HG03342 (cell line): ENCODE measurements at regions not wholly inside any gene's neighbourhood (a gene's known extent, or its start where the extent isn't known, plus 50 kb on each side); places are given as distances from the start of the nearest gene placed in this dataset.
"Not testable (repeated sequence)": the region's sequence is repeated elsewhere in the genome, so short reads cannot be mapped to it uniquely, and the experiment has no call there.

Experiments used
- ATAC-seq: cut with Tn5 transposase; IDR thresholded peaks from one replicate; pipeline ENCODE4 v1.9.1; 2021; ENCODE audit warnings: mild to moderate bottlenecking, moderate library complexity; ENCODE audit not compliant: unreplicated experiment

DNA sequence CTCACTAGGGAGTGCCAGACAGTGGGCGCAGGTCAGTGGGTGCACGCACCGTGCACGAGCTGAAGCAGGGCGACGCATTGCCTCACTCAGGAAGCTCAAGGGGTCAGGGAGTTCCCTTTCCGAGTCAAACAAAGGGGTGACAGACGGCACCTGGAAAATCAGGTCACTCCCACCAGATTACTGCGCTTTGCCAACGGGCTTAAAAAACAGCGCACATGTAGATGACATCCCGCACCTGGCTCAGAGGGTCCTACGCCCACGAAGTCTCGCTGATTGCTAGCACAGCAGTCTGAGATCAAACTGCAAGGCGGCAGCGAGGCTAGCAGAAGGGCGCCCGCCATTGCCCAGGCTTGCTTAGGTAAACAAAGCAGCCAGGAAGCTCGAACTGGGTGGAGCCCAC is 428.5 kb upstream of the SLC39A10 start:
- ATAC-seq = not testable (repeated sequence)

DNA sequence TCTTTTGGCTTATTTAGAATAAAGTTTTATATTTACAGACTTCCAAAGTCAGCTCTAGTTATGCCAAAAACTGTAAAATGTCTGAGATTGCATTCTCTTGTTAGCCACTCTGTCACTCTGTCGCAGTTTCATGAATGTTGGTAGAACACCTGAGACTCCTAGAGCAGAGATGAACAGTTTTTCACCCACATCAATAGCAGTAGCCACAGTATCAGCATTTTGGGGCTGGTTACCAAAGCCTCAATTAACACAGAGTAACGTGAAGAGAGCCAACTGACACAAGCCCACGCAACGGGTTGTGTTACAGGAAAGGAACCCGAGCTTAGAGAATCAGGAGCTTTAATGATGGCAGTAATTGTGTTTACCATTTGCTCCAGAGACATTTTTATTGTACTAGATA is 443.0 kb upstream of the SLC39A10 start:
- ATAC-seq = no peak

DNA sequence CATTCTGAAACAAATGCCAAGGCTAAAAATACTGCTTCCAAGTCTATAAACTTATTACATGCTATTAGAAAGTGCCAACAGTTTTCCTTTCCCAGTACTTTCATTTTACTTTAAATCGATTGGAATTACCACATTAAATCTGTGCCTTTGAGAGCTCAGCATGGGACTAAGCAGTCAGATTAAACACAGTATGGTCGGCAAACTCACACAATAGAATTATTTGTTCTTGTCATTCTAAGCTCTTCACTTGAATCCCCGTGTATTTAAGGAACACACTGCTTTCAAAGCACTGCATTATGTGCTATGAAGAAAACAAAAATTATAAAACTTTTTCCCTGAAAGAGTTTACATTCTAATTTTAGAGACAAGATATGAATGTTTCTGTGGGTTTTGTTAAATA is 444.4 kb upstream of the SLC39A10 start:
- ATAC-seq = no peak

DNA sequence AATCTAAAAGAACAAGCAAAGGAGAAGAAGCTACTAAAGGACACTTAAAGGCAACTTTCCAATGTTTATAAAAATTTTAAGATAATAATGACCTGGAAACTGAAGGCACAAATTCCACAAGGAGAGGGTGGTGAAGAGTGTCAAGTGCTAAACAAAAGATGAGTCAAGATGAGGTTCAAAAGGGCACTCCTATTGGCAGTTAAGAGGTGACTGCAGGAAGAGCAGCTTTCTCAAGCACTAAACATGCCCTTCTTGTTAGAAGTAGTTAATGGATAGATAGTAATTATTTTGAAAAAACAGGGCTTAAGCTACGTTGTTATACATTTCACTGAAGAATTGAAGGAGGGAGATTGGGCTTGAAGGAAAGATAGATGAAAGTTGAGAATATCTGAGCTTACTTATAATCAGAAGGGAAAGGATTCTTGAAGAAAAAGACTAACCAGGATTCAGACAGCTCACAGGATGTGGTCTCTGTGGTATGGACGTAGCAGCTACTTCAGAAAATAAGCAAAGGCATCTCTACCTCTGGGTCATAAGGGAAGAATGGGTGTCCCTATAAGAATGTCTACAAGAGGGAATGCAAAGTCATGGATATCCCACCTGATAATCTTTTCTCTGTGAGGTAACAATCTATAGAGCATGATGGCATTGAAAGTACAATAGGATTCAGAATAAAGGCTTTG is 454.7 kb upstream of the SLC39A10 start:
- no peak for ATAC-seq

DNA sequence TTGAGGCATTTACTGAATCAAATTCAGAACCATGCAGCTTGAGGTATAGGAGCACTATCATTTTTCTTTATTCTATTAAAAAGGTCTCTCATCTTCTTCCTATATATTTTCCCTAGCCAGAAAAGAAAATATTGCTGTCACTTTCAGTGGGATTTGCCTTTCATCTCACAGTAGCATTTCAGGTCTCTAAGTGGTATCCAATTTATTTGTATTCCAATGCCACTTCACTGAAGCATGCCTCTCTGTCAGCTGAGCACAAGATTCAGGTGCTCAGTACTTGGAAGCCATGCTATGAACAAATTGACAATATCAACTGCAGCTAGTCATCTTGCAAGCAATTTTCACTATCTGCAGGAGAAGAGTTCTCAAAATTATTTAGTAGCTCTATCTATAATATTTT is 457.2 kb upstream of the SLC39A10 start:
- no peak for ATAC-seq

DNA sequence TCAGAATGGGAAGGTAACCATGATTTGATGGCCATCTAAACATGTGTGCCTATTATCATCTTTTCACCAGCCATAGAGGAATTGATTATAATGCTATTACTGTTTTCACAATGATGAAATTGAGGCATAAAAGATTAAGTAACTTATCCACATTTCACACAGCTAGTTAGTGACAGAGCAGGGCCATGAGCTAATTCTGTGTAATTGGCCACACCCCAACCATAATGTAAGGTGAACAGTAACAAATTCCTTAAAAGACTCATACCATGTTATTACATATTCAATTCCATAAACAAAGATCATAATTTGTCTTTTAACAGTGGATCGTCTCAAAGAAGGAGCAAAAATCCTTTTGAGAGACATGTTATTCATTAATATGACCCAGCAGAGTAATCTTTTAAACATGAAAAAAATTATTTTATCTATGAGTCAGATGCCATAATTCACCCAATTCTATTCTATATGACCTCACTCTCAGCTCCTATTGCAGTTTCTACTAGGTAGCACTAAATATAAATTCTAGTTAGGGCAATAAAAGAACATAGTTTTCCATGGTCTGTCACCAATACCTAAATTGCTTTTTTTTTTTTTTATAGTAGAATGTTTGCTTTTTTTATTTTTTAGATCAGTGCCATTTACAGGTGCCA is 475.8 kb upstream of the SLC39A10 start:
- no peak for ATAC-seq

DNA sequence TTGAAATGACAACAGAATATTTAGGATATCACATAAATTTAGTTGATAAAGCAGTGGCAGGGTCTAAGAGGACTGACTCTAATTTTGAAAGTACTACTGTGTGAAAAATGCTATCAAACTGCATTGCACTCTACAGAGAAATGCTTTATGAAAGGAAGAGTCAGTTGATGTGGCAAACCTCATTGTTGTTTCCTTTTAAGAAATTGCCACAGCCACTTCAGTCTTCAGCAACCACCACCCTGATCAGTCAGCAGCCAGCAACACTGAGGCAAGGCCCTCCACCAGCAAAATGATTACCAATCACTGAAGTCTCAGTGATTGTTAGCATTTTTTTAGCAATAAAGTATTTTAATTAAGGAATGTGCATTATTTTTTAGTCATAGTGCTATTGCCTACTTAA is 488.7 kb upstream of the SLC39A10 start:
- ATAC-seq = no peak

DNA sequence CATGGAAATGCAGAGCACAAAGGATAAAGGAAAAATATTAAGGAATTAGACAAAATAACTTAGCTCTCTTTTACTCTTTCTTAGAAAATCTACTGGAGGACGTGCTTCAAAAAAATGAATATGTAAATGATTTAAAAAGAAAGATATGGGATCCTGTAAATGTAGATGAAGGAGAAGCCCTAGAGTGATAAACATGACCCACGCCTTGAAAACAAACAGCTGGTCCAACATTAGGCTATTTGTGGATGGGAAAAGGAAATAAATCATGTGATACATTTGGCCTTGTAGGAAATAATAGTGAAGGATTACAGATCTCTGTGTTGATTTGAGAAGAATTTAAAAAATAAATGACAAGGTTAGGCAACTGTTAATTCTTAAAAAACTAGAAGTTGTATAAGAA is 492.1 kb upstream of the SLC39A10 start:
- ATAC-seq = no peak

DNA sequence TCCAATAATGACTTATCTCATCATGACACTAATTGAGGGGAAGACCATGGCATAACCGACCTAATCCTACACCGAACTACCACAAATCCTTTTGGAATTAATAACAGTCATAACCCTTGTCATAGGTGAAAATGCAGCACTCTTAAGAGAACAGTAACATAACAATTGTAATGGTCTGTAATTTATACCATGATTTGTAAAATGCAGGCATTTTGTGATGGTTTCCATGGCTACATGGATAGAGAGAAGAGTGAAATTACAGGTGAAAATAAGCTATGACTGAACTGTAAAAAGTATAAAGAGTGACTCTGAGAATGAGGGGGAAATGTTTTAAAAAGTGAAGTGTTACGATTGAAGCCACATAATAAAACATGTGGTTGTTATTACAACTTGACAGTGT is 494.1 kb upstream of the SLC39A10 start:
- no peak for ATAC-seq

DNA sequence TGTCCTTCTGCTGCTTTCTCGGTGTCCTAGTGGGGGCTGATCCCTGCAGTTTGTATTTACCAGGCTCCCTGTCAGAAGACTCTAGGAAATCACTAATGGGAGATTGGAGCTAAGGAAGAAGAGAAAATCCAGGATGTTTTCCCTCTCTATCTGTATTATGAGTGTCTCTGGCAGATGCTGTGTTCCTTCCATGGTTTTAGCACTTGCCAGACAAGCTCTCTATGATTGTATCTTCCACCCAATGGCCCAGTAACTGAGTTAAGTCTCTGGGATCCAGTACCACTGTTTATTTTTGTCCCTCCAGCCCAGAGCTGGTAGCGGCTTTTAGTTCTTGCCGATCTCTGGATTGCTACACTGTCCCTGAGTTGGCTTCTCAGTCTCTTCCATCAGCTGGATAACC is 494.8 kb upstream of the SLC39A10 start:
- no peak for ATAC-seq

DNA sequence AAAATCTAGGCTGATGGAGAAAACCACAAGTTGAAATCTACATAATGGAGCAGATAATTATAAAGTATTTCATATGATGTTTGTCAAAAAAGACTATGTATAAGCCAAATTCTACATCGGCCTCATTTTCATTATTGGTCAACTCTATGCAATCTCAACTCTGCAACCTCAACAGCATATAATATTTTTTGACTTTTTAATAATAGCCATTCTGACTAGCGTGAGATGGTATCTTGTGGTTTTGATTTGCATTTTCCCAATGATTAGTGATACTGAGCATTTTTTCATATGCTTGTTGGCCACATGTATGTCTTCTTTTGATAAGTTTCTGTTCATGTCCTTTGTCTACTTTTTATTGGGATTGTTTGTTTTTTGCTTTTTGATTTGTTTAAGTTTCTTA is 496.1 kb upstream of the SLC39A10 start:
- ATAC-seq = no peak

DNA sequence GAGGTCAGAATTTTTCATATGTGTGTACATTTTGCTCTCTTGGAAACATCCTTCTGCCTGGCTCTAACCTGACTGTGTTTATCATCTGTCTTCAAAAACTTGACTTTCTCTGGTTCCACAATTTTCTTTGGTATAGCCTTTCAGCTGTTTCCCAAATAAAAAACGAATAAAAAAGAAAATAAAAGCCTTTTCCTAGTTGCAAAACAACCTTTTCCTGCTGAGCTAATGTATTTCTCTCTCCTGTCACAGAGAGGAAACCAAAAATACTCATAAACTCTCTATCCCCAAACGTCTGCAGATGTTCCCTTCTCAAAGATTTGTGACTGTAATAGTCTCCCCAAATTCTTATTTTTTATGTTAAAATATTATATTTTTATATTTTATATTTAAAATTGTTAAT is 505.3 kb upstream of the SLC39A10 start:
- no peak for ATAC-seq

DNA sequence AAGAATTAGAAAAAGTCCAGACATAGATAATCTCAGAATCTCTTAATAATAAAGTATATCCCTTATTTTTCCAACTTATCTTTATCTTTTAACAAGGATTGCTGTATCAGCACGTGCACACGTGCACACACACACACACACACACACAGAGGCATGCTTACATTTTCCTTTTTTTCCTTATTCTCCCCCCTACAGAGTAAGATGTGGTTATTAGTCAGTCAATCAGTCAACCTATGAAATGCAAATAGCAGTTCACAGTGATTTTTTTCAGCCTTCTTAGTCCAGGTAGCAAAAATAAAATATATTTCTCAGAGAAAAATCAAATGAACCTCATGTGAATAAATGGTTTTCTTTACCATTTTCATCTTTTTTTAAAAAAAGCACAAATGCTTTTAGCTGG is 506.2 kb upstream of the SLC39A10 start:
- no peak for ATAC-seq

DNA sequence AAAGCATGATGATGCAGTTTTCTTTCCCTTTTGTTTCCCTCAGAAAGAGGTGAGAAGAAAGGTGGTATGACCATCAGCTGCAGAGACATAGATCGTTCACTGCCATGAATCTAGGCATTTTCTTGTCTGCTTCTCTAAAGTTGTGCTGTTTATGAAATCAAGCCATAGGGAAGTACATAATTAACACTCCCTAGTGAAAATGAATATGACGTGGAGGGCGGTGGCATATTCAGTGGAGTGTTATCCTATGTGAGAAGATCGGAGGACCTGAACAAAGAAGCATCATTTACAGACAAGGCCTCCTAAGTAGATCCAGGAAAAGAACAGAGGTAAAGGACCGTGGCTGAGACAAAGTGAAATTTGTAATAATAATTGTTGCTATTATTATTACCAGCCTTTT is 509.0 kb upstream of the SLC39A10 start:
- no peak for ATAC-seq

DNA sequence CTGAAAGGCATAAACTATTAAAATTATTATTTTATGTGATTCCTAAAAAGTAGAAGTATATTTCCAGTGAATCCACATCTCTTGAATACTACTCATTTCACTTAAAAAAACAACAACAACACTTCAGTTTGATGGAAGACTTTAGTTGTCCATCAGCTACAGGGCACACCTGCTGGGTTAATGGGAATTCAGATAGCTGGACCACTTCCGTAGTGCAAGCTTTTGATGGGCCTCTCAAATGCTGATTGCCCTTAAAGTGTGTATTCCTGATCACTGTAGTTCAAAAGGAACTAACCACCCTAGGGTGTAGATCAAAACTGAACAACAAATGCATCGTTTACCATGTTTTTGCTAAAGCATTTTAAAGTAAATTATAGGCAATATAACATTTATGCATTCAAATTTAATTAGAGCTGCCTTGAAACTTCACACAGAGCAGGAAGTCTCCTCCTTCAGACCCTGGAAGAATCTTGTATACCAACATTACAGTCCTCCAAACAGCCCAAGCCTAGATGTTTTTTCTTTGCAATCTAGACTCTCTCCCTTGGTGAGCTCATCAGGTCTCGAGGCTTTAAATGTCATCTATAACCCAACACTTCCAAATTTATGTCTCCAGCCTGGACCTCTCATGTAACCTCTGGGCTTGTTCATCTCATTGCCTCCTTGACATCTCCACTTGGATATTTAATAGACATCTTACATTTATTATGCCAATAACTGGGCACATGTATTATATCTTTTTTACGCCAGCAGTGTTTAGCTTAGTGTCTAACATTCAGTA is 510.1 kb upstream of the SLC39A10 start:
- no peak for ATAC-seq

DNA sequence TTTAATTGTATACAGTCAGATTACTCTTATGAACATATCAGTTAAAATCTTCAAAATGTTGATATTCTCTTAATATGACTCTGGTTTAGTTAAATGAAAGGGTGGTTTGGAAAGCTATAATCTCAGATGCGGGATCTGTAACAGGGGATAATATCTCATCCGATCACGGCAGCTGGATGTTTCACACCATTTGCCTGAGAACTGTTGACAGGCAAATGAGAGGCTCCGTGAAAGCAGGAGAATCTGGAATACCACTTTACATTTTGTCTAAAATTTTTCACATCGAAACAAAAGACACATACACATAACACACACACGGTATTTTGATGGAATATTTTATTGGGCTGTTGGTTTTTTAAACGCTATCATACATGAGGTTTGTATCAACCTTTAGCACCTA is 518.6 kb upstream of the SLC39A10 start:
- no peak for ATAC-seq

DNA sequence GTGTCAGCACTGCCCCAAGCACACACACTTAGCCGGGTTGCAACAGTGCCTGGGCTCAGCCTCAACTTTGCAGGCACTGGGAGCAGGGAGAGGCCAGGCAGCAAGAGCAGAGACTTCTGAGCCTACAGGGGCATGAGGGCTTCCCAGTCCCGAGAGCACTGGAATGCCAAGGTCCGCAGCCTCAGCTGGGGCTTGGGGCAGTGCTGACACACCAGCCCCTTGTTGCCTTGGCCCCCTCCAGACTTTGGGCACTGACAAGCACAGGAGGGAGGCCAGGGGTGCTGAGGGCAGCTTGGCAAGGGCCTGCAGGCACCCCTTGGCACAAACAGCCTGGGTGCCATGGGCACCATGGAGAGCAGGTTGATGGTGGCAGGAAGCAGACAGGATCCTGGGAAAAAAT is 531.1 kb upstream of the SLC39A10 start:
- ATAC-seq = not testable (repeated sequence)

DNA sequence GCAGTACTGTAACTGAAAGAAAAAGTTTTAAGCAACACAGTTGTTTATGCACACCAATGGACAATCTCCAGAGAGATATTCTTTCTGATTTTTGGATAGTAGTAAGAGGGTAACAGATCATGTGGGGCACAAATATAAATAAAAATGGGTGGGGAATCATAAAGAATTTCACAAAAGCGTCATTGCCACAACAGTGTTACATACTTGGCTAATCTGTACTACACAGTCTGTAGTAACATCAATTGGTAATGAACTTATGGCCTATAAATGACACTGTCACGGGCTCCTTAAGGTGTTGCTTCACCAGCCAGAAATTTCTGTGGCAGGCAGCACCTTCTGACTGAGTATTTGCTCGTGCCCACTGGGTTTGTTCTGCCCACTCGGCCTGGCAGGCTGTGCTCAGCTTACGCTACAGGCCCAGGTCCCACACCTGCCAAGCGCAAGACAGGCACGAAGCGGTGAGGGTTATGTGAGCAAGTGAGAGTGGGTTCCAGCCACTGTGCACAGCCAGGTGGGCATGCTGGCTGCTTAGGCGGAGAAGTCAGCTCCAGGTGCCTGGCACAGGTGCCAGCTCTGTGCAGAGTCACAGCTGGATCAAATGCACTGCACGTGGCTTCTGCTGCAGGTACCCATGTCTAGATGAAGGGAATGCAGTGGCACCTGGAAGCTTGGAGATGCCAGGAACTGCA is 532.5 kb upstream of the SLC39A10 start:
- ATAC-seq = no peak

DNA sequence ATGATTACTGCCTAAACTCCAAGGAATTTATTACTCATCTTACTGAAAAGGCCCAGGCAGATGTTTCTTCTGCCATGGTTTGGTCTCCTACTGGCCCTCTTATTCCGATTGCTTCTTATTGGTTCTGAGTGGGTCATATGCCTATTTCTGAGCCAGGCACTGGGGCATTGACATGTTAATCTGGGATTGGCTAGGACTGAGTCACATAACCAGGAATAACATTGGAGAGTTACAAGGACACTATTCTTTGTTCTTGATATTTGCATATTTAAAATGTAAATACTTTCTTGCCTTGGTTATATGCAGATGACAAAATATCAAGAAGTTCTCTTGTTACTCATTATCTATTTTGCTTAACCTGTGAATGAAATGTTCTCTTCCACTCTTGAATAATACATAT is 534.4 kb upstream of the SLC39A10 start:
- no peak for ATAC-seq

DNA sequence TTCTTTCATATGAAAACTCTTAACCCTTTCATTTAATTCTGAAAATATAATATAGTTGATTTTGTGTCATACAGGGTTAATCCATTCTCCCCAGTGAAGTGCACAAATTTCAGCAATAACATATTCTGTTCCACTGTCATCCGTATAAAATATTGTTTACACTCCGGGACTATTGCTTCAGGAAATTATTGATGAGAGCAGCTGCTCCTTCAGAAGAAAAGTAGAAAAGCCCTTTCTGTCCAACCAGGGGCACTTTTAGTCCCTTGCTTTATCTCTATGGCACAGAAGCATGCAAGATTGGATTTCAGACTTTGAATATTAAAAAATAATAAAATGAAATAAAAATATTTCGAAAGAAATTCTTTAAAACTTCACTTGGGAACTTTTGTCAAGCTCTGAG is 535.7 kb upstream of the SLC39A10 start:
- no peak for ATAC-seq

DNA sequence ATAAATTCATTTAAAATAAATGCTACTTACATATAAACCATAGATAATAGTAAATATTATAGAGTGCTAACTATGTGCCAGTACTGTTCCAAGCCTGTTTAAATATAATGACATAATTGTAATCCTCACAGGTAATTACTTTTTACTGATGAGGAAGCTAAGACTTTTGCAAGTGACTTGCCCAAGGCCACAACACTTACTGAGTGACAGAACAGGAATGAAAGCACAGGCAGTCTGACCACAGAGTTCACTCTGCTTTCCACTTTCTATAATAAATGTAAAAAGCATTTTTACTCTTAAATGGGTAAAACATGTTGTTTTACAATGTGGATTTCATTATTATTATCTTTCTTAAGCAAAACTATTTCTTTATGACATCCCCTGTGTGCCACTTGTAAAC is 537.8 kb upstream of the SLC39A10 start:
- ATAC-seq = no peak

DNA sequence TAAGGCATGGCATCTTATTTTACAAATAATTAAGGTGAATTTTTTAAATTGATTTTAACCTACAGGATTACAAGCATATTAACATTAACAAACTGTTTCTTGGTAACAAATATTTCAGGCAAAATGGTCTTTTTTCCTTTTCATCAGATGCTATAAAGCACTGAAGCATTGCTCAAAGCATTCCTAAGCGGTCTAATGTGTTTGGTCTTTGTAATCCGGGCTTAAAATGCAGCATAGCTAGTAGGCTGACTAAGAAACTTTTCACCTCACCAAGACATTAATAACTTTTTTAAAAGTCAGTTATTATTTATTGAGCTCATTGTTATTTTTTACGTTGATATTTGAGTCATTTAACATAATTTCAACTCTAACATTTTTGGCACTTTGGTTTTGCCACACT is 538.8 kb upstream of the SLC39A10 start:
- ATAC-seq = no peak
